ENCODE measurements at regions not wholly inside any gene's neighbourhood (a gene's known extent, or its start where the extent isn't known, plus 50 kb on each side); places are given as distances from the start of the nearest gene placed in this dataset.

- Histone ChIP-seq H4K20me1 (ENCODE audit: insufficient read depth, low read length) (no peaks in the 10 kb centered on the region), H3K4me2 (ENCODE audit: low read depth, low read length) (no peak overlapping the region), H3K36me3 (replicated peaks in 1 of 2; ENCODE audit: control insufficient read depth in 1 of 2, insufficient read depth in 2 of 2, low read length in 2 of 2) (no peaks in the 10 kb centered on the region), H2AFZ (ENCODE audit: low read length) (no peak overlapping the region), H3K4me3 (replicated peaks in 1 of 3; ENCODE audit: insufficient read depth in 1 of 3, low read depth in 2 of 3, low read length in 3 of 3) (no peak overlapping the region), H3K27ac (ENCODE audit: extremely low read length, insufficient read depth, low read length) (no peak overlapping the region), H3K9me3 (ENCODE audit: low read length) (no peaks in the 10 kb centered on the region; the same call in 1 of the 2 replicates), H3K9ac (ENCODE audit: insufficient read depth, low read depth, low read length) (no peak overlapping the region), H3K4me1 (ENCODE audit: insufficient read depth, low read length) (no peaks in the 10 kb centered on the region), H3K79me2 (ENCODE audit: insufficient read depth, low read length) (no peaks in the 10 kb centered on the region), H3K27me3 (ENCODE audit: control insufficient read depth in 1 of 2, insufficient read depth in 2 of 2, low read length in 2 of 2) (no peaks in the 10 kb centered on the region; a peak in 1 of 5 replicates)
- CTCF ChIA-PET (ENCODE audit: low intra/inter-chr PET ratio, low total read pairs), result no interaction called here
- in situ Hi-C loops (cut with HindIII; ENCODE audit: extremely low pct_ligation_motif_present, low pct_unique_long_range_greater_than_20kb), result no loop called here
- POLR2A ChIA-PET, result no interaction called here
- no peak for DNase-seq (ENCODE audit: low spot score)
- WGBS (ENCODE audit: low lambda C conversion rate), result 8% methylated on average over 2 of the region's 2 CpGs
- intact Hi-C loops (cut with micrococcal nuclease; ENCODE audit: unreplicated experiment), result no loop called here
- no peak for ATAC-seq
- no peak for FAIRE-seq
- BruUV-seq (replicated peaks), result no TSS peak
- TF ChIP-seq ZMYM3 (CRISPR knock-in tag; IDR thresholded peaks at IDR 0.05) (no peak), ELF4 (CRISPR knock-in tag; IDR thresholded peaks at IDR 0.05; ENCODE audit: borderline replicate concordance) (no peak), PREB (CRISPR knock-in tag; IDR thresholded peaks at IDR 0.05) (no peak), ZZZ3 (CRISPR knock-in tag; IDR thresholded peaks at IDR 0.05; ENCODE audit: borderline replicate concordance) (no peak), ZNF652 (CRISPR knock-in tag; IDR thresholded peaks at IDR 0.05; ENCODE audit: borderline replicate concordance, low read depth) (no peak), ZNF776 (CRISPR knock-in tag; IDR thresholded peaks at IDR 0.05) (no peak), ZNF354B (CRISPR knock-in tag; IDR thresholded peaks at IDR 0.05) (no peak), ZNF609 (CRISPR knock-in tag; IDR thresholded peaks at IDR 0.05; ENCODE audit: borderline replicate concordance) (no peak), RBAK (CRISPR knock-in tag; IDR thresholded peaks at IDR 0.05) (no peak), JUN (CRISPR knock-in tag; IDR thresholded peaks at IDR 0.05) (no peak), NR0B2 (CRISPR knock-in tag; IDR thresholded peaks at IDR 0.05) (no peak), ZBTB2 (CRISPR knock-in tag; IDR thresholded peaks at IDR 0.05; ENCODE audit: low read depth) (no peak), ZNF670 (CRISPR knock-in tag; IDR thresholded peaks at IDR 0.05; ENCODE audit: borderline replicate concordance) (no peak), ZNF510 (CRISPR knock-in tag; IDR thresholded peaks at IDR 0.05; ENCODE audit: low read depth) (no peak), GPBP1L1 (CRISPR knock-in tag; IDR thresholded peaks at IDR 0.05) (no peak), RAD51 (IDR thresholded peaks at IDR 0.05; ENCODE audit: borderline replicate concordance) (no peak), SOX6 (IDR thresholded peaks at IDR 0.05) (no peak), SOX6 (CRISPR knock-in tag; IDR thresholded peaks at IDR 0.05) (no peak)
Measured at GRCh38 chr1:230507236-230507635, 81.1 kb upstream of the PGBD5 start.

Data from HepG2 (cell line).